ENCODE measurements at regions not wholly inside any gene's neighbourhood (a gene's known extent, or its start where the extent isn't known, plus 50 kb on each side); places are given as distances from the start of the nearest gene placed in this dataset.

DNA sequence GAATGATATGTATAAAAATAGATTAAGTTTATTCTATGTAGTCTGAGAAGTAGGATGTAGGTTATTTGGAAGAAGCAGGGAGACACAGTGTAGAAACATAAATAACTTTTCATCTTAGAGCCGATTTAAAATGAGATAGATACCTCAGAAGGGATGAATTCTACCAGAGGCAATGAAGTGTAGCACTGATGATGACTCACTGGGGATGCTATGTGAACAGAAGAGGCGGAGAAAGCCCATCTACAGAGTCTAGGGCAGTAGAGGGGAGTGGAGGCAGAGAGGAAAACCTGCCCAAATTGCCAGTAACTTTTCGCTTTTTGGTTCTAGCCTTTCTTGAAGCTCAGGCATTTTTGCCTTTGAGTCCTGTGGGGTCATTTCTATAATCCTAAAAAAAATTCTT is 451.8 kb downstream of the ATP23 start:
- TF ChIP-seq EZH2 (IDR thresholded peaks at IDR 0.05; ENCODE audit: borderline replicate concordance, insufficient read depth, low read depth, low read length, poor library complexity, severe bottlenecking) = no peak
- TF ChIP-seq, protein P1, sequence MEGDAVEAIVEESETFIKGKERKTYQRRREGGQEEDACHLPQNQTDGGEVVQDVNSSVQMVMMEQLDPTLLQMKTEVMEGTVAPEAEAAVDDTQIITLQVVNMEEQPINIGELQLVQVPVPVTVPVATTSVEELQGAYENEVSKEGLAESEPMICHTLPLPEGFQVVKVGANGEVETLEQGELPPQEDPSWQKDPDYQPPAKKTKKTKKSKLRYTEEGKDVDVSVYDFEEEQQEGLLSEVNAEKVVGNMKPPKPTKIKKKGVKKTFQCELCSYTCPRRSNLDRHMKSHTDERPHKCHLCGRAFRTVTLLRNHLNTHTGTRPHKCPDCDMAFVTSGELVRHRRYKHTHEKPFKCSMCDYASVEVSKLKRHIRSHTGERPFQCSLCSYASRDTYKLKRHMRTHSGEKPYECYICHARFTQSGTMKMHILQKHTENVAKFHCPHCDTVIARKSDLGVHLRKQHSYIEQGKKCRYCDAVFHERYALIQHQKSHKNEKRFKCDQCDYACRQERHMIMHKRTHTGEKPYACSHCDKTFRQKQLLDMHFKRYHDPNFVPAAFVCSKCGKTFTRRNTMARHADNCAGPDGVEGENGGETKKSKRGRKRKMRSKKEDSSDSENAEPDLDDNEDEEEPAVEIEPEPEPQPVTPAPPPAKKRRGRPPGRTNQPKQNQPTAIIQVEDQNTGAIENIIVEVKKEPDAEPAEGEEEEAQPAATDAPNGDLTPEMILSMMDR (IDR thresholded peaks at IDR 0.05) = no peak

Data from B cell (primary cell).